ENCODE measurements at regions not wholly inside any gene's neighbourhood (a gene's known extent, or its start where the extent isn't known, plus 50 kb on each side); places are given as distances from the start of the nearest gene placed in this dataset.

DNA sequence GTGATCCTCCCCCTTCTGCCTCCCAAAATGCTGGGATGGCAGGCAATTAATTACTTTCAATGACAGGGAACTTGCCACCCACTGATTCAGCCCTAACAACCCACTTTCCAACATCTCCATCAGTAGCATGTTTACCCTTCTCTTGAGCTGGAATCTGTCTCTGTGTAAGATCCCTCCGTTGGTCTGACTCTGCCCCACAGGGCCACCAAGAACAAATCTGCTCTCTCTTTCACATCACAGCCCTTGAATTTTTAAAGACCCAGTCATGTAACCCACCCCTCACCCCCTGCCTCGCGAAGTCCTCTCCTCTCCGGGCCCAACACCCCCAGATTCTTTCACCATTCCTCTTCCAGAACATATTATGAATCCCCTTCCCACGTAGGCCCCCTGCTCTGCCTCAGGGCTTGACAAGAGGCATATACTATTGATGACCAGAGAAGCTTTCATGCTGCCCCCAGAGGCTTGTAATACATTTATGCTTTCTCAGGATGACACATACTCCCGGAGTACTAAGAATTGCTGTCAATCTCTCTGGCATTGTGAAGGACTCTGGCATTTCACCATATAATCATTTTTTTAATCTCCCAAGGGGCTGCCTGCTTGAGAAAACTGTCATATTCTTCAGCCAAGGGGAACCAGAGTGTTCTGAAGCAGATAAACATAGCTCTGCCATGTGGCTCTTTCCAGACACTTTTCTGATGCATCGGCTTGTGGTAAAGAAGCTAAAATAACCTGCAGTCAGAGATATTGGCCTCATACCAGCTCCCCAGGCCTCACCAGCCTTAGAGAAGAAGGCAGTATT is 179.2 kb upstream of the AUTS2 start:
- H2AFZ ChIP-seq: no peak overlapping the region
- Mint-ChIP-seq H3K27ac (no peak overlapping the region), H3K4me1 (peaks cover 5% of the 10 kb centered on the region), H3K36me3 (ENCODE audit: low read depth) (peaks cover 2% of the 10 kb centered on the region; the same call in 1 of the 3 replicates), H3K9me3 (peaks cover 11% of the 10 kb centered on the region), H3K27me3 (ENCODE audit: insufficient read depth, low read depth, poor library complexity) (peaks cover 3% of the 10 kb centered on the region), H3K4me3 (no peak overlapping the region)
- DNase-seq (ENCODE audit: low spot score) (no peak), ATAC-seq (no peak)
- TF ChIP-seq STAT1 (IDR thresholded peaks at IDR 0.05; ENCODE audit: unreplicated experiment) (no peak), JUNB (IDR thresholded peaks at IDR 0.05; ENCODE audit: unreplicated experiment) (no peak), POLR2AphosphoS5 (IDR thresholded peaks at IDR 0.05; ENCODE audit: low read depth) (no peak), EZH2 (IDR thresholded peaks at IDR 0.05; ENCODE audit: low read depth, unreplicated experiment) (no peak), ZNF114 (CRISPR knock-in tag; IDR thresholded peaks at IDR 0.05) (no peak), NANOG (IDR thresholded peaks at IDR 0.05; ENCODE audit: borderline replicate concordance) (no peak), CREB1 (CRISPR knock-in tag; IDR thresholded peaks at IDR 0.05; ENCODE audit: low read depth) (no peak), ZNF331 (CRISPR knock-in tag; IDR thresholded peaks at IDR 0.05; ENCODE audit: low read depth) (no peak), EZH2phosphoT487 (IDR thresholded peaks at IDR 0.05; ENCODE audit: unreplicated experiment) (no peak)
- TF ChIP-seq, protein P1, sequence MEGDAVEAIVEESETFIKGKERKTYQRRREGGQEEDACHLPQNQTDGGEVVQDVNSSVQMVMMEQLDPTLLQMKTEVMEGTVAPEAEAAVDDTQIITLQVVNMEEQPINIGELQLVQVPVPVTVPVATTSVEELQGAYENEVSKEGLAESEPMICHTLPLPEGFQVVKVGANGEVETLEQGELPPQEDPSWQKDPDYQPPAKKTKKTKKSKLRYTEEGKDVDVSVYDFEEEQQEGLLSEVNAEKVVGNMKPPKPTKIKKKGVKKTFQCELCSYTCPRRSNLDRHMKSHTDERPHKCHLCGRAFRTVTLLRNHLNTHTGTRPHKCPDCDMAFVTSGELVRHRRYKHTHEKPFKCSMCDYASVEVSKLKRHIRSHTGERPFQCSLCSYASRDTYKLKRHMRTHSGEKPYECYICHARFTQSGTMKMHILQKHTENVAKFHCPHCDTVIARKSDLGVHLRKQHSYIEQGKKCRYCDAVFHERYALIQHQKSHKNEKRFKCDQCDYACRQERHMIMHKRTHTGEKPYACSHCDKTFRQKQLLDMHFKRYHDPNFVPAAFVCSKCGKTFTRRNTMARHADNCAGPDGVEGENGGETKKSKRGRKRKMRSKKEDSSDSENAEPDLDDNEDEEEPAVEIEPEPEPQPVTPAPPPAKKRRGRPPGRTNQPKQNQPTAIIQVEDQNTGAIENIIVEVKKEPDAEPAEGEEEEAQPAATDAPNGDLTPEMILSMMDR (conservative IDR thresholded peaks at IDR 0.05; ENCODE audit: low read depth in 2 of 2): no peak
- TF ChIP-seq, protein P2, sequence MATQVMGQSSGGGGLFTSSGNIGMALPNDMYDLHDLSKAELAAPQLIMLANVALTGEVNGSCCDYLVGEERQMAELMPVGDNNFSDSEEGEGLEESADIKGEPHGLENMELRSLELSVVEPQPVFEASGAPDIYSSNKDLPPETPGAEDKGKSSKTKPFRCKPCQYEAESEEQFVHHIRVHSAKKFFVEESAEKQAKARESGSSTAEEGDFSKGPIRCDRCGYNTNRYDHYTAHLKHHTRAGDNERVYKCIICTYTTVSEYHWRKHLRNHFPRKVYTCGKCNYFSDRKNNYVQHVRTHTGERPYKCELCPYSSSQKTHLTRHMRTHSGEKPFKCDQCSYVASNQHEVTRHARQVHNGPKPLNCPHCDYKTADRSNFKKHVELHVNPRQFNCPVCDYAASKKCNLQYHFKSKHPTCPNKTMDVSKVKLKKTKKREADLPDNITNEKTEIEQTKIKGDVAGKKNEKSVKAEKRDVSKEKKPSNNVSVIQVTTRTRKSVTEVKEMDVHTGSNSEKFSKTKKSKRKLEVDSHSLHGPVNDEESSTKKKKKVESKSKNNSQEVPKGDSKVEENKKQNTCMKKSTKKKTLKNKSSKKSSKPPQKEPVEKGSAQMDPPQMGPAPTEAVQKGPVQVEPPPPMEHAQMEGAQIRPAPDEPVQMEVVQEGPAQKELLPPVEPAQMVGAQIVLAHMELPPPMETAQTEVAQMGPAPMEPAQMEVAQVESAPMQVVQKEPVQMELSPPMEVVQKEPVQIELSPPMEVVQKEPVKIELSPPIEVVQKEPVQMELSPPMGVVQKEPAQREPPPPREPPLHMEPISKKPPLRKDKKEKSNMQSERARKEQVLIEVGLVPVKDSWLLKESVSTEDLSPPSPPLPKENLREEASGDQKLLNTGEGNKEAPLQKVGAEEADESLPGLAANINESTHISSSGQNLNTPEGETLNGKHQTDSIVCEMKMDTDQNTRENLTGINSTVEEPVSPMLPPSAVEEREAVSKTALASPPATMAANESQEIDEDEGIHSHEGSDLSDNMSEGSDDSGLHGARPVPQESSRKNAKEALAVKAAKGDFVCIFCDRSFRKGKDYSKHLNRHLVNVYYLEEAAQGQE (IDR thresholded peaks at IDR 0.05; ENCODE audit: unreplicated experiment): no peak
- TF ChIP-seq, protein P3, sequence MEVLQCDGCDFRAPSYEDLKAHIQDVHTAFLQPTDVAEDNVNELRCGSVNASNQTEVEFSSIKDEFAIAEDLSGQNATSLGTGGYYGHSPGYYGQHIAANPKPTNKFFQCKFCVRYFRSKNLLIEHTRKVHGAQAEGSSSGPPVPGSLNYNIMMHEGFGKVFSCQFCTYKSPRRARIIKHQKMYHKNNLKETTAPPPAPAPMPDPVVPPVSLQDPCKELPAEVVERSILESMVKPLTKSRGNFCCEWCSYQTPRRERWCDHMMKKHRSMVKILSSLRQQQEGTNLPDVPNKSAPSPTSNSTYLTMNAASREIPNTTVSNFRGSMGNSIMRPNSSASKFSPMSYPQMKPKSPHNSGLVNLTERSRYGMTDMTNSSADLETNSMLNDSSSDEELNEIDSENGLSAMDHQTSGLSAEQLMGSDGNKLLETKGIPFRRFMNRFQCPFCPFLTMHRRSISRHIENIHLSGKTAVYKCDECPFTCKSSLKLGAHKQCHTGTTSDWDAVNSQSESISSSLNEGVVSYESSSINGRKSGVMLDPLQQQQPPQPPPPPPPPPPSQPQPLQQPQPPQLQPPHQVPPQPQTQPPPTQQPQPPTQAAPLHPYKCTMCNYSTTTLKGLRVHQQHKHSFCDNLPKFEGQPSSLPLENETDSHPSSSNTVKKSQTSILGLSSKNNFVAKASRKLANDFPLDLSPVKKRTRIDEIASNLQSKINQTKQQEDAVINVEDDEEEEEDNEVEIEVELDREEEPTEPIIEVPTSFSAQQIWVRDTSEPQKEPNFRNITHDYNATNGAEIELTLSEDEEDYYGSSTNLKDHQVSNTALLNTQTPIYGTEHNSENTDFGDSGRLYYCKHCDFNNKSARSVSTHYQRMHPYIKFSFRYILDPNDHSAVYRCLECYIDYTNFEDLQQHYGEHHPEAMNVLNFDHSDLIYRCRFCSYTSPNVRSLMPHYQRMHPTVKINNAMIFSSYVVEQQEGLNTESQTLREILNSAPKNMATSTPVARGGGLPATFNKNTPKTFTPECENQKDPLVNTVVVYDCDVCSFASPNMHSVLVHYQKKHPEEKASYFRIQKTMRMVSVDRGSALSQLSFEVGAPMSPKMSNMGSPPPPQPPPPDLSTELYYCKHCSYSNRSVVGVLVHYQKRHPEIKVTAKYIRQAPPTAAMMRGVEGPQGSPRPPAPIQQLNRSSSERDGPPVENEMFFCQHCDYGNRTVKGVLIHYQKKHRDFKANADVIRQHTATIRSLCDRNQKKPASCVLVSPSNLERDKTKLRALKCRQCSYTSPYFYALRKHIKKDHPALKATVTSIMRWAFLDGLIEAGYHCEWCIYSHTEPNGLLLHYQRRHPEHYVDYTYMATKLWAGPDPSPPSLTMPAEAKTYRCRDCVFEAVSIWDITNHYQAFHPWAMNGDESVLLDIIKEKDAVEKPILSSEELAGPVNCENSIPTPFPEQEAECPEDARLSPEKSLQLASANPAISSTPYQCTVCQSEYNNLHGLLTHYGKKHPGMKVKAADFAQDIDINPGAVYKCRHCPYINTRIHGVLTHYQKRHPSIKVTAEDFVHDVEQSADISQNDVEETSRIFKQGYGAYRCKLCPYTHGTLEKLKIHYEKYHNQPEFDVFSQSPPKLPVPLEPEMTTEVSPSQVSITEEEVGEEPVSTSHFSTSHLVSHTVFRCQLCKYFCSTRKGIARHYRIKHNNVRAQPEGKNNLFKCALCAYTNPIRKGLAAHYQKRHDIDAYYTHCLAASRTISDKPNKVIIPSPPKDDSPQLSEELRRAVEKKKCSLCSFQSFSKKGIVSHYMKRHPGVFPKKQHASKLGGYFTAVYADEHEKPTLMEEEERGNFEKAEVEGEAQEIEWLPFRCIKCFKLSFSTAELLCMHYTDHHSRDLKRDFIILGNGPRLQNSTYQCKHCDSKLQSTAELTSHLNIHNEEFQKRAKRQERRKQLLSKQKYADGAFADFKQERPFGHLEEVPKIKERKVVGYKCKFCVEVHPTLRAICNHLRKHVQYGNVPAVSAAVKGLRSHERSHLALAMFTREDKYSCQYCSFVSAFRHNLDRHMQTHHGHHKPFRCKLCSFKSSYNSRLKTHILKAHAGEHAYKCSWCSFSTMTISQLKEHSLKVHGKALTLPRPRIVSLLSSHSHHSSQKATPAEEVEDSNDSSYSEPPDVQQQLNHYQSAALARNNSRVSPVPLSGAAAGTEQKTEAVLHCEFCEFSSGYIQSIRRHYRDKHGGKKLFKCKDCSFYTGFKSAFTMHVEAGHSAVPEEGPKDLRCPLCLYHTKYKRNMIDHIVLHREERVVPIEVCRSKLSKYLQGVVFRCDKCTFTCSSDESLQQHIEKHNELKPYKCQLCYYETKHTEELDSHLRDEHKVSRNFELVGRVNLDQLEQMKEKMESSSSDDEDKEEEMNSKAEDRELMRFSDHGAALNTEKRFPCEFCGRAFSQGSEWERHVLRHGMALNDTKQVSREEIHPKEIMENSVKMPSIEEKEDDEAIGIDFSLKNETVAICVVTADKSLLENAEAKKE (CRISPR knock-in tag; IDR thresholded peaks at IDR 0.05): no peak
- TF ChIP-seq, protein P4, sequence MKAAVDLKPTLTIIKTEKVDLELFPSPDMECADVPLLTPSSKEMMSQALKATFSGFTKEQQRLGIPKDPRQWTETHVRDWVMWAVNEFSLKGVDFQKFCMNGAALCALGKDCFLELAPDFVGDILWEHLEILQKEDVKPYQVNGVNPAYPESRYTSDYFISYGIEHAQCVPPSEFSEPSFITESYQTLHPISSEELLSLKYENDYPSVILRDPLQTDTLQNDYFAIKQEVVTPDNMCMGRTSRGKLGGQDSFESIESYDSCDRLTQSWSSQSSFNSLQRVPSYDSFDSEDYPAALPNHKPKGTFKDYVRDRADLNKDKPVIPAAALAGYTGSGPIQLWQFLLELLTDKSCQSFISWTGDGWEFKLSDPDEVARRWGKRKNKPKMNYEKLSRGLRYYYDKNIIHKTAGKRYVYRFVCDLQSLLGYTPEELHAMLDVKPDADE (IDR thresholded peaks at IDR 0.05): no peak
- no peaks in the 10 kb centered on the region for H3F3A ChIP-seq (replicated peaks; ENCODE audit: low read depth)
- no peaks in the 10 kb centered on the region for H3K27me3 ChIP-seq (ENCODE audit: insufficient read depth)
- H3K4me1 ChIP-seq (ENCODE audit: insufficient read depth): no peaks in the 10 kb centered on the region
- no peaks in the 10 kb centered on the region for H4K20me1 ChIP-seq (replicated peaks; ENCODE audit: insufficient read depth)
- no peaks in the 10 kb centered on the region for H3K36me3 ChIP-seq (ENCODE audit: insufficient read depth)
- no peak overlapping the region for H3K27ac ChIP-seq (ENCODE audit: low read depth)
- H3K9me2 ChIP-seq (ENCODE audit: insufficient read depth): no peaks in the 10 kb centered on the region
- H3K4me3 ChIP-seq: no peak overlapping the region
- no peaks in the 10 kb centered on the region for H3K79me2 ChIP-seq (replicated peaks; ENCODE audit: insufficient read depth)
- no peak overlapping the region for H3K4me2 ChIP-seq
